HG02885 (cell line): ENCODE measurements at regions not wholly inside any gene's neighbourhood (a gene's known extent, or its start where the extent isn't known, plus 50 kb on each side); places are given as distances from the start of the nearest gene placed in this dataset.

ENCODE experiments used
- ATAC-seq: cut with Tn5 transposase; IDR thresholded peaks from one replicate; pipeline ENCODE4 v1.9.1; 2021; ENCODE audit warnings: mild to moderate bottlenecking; ENCODE audit not compliant: unreplicated experiment, poor library complexity

DNA sequence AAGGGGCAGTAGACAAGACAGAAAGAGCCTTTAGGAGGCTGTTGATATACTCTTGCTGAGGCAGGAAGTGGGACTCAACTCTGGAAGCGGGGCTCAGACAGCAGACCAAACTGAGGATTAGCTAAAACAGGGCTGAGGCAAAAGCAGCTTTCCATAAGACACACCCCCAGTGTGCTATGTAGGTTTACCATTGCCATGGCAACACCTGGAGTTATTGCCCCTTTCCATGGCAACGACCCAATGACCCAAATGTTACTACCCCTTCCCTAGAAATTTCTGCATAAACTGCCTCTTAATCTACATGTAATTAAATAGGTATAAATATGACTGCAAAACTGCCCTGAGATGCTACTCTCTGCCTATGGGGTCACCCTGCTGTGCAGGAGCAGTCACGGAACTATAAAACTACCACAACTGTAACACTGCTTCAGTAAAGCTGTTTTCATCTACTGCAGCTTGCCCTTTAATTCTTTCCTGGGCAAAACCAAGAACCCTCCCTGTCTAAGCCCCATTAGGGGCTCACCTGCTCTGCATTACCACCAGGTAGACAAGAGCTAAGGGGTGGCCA is 348.4 kb upstream of the PODXL start:
- ATAC-seq, result no peak

DNA sequence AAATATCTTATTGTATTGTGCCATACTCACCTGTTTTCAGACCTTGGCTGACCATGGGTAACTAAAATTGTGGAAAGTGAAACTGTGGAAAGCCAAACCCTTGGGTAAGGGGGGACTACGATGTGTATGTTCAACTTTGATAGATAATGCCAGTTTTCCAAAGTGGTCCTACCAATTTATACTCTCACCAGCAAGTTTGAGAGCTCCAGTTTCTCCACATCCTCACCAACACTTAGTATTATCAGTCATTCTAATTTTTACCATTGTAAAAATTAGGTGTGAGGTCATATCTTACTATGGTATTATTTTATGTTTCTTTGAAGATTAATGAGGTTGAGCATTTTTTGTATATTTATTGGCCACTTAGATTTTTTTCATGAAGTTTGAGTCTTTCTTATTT is 346.9 kb upstream of the PODXL start:
- ATAC-seq, result no peak

DNA sequence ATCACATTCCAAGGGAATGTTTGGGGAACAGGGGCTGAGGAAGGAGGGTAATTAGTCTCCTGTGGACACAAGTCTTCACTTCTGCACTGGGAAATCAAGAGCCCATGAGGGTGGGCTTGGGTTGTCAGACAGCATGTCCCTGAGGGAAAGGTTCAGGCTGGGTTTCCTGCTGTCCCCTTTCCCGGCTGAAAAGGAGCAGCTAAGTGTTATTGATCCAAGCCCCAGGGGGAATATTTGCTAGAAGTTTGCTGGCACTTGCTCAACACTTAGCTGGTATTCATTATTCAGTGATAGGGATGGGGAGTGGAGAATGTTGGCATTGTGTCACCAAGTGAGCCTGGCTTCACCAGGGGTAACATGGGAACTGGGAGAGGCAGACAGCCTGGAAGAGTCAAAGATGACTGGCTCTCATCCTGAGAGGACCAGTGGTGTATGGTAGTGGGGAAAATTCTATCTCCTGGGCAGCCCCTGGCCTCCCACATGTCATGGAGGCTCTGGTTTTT is 344.4 kb upstream of the PODXL start:
- no peak for ATAC-seq

DNA sequence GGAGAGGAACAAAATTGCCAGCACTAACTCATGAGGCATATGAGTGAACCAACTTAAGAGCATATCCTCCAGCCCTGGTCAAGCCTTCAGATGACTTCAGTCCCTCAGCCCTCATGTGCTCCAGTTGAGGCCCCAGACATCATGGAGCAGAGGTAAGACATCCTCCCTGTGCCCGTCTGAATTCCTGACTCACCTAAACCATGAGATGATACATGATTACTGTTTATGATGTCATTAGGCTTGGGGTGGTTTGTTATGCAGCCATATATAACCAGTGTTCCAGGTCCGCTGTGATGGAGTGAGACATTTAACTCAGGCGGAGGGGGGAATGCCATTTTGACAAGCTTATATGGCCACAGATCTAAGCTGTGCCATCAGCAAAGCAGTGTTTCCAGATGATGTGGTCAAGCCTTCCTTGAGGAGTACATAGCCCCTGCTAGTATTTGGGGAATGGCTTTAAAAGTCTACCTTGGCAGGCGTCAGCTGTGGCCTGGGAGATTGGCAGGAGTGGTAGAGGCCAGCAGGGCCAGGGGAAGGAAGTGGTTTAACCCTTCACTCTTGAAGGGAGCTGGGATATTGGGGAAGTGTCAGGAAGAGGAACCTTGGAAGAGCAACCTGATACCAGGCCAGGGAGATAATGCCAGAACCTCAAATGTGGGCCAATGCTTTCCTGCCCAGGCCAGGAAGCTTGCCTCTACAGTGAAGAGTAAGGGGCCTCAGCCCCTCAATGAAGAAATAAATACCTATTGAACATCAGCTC is 343.0 kb upstream of the PODXL start:
- ATAC-seq, result no peak

DNA sequence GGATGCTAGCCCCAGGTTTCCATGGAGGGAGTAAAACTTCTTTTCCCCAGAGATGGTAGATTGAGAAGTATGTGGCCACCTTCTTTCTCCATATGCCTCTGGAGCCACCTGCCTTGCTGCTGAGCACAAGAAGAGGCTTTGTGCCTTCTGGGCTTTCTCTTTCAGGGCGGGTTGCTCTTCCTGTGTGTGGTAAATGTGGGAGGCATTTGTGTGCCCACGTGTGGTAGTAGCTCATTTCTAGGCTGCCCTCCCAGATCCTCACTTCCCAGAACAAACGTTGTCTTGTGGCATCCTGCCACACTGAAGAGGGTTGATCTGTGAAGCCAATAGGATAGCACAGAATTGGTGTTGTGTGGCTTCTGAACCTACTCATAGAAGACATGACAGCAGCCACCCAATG is 342.0 kb upstream of the PODXL start:
- ATAC-seq, result no peak

DNA sequence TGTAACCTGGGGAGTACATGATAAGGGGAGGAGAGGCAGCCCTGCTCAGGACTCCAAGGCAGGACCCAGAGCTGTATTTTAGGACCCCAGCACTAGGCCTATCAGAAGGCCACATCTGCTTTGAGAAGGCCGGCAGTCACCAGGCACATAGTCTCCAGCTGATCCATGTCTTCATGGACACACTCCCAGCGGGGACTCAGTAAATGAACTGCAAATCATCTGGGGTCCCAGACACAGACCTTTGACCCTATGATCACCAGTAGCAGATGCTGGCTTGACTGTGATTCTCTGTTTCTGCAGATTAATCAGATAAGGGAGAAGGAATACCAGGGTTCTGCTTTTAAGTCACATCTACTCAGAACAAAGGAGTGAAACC is 341.4 kb upstream of the PODXL start:
- no peak for ATAC-seq

DNA sequence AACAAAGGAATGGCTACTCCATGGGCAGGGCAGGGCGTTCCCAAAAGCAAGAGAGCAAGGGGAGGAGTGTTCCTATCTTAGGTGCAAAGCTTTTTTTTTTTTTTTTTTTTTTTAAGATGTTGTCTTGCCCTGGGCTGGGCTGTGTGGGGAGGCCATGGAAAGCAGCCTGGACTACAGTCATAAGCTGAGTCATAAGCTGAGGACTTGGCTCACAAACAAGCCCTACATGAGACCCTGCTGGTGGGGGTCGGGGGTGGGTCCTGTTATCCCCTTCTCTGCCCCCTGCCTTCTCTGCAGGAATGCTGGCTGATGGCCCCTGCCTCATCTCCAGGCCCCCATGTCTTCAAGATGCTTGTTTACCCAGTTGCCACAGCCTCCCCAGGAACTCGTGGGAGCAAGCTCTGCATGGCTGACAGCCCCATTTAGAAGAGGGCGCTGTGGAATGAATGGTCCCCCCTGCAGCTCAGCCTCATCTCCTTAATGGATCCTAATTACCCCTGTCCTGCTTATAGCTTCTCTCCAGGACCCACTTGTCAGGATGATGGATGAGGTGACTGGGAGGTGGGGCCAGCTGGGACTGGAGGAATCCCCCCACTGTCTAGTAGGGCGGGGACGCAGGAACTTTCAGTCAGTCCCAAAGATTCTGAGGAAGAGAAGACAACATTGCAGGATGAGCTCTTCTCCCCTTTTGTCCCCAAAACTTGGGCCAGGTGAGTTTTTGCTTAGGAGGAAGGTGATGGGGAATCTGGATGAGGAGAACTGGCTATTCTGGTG is 340.8 kb upstream of the PODXL start:
- ATAC-seq, result no peak

DNA sequence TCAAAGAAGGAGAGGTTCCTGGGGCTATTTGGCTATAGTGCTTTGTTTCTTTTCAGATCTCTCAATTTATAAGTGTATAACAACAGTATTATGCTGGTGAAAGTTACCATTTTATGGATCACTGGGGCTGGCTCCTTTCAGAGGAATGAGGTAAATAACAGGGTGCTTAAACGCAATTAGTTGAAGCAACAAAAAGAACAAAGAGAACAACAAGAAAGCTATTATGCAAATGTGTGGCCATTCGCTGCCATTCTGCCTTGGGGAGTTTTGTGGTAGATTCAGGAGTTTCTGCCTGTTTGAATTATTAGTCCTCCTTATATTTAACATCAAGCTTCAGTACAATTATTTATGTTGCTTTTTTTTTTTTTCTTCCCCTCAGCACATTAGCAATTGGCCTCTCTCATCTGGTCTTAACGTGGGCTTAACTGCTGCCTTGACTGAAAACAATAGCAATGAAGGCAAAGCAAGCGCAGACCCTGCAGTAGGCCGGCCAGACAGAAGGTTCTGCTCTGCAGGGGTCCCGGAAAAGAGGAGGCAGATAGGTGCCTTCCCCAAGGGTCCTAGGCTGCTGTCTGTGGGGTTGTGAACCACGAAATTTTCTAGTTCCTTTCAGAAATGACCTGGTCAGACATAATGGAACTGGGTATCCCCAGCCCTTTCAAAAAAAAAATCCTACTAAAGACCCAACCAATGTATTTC is 339.9 kb upstream of the PODXL start:
- ATAC-seq, result no peak

DNA sequence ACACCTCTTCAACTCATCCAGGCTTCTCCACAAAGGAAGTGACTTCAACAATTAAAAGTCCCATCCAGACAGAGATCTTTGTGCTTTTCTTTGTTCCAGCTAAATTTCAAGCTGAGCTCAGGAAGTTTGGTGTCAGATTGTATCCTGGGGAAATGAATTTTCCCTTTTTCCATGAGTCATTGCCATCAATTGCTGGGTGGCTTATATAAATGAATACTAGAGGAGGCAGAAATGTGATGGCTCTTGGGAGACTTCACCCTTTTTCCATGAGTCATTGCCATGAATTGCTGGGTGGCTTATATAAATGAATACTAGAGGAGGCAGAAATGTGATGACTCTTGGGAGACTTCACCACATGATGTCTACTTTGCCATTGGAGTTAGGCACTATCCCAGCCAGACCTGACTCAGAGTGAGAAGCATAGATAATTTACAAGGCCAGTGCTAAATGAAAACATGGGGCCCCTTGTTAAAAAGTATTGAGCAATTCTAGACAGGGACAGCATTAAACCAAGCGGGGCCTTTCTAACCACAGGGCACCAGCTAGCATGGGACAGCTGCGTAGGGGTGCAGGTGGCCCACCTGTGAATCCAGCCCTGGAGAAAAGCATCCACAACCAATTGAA is 339.2 kb upstream of the PODXL start:
- ATAC-seq, result no peak

DNA sequence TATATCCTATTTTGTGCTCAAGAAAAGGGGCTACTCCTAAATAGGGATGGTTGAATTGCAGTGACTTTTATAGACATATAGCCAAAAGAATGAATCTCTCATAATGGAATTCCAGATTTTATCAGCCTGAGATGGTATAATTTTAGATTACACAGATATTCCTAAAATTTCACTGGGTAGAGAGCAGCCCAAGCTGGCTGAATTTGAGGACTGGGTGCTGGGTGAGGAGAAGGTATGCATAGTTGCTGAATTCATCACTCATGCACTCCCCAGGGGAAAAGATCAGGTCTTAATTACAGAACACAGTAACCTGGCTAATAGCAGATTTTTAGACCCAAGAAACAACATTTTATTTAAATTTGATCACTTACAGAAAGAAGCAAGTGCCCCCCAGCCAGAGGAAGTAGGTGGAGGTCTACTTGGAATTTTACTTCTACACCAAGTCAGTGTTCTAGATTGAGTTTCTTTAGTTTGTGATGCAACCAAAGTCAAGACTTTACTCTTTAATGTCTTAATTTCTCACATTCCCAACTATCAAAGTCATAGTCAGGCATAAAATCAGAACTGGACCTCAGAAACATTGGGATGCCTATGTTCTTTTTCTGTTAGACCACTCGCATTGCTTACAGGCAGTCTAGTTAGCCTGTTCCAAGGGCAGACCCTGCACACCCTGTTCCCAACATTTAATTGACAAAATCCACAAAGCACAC is 337.4 kb upstream of the PODXL start:
- no peak for ATAC-seq

DNA sequence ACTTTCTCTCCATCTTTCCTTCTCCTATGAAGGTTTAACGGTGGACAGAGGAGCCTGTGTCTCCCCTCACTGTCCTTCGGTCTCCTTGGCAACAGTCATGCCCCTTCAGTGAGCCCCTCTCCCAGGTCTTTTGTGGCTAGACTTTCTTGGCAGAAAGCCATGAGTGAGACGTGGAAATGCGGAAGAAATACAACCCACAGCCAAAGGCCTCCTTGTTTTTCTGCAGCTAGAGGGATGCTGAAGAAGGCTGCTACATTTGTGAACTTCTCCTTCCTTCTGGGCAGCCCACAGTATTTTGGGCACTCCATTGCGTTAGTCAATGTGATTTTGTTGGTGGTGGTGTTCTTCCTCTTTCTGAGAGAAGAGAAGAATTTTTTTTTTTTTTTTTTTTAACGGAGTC is 333.7 kb upstream of the PODXL start:
- no peak for ATAC-seq

DNA sequence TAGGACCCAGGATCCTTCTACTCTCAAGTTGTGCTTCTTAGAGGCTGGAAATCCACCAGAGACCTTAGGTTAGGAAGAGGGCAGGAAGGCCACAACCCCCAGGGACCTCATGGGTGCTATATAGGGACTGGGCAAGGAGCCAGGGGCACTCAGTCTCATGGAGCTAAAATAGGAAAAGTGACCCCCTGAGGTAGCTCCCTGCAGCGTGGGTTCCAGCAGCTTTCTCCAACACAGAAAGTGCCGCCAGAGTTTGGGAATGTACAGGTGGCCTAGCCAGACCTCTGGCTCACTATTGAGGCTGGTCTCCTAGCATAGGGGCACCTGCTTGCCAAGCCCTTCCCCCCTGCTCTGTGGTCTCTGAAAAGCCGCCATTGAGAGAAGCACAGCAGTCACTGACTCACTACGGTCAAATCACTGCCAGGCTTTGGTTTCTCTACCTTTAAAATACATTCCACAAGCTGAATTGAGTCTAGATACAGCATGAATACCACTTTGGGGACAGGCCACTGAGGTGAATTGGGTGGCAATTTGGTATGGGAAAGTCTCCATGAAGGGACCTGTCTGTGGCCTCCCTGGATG is 333.2 kb upstream of the PODXL start:
- ATAC-seq, result no peak

DNA sequence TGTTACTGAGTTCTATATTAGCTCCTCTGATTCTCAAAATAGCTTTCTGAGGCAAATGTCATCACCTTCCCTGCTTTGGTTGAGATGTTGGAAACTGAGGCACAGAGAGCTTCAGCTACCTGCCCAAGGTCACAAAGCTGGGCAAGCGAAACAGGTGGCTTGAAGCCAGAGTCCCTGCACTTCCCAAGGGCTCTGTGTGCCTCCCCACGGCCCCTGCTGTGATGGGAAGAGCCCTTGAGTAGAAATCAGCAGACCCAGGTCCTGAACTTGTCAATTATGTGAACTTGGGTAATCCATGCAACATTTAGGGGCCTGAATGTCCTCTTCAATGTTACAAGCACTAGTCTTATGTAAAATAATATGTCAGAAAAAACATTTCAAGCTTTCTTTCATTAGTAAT is 327.3 kb upstream of the PODXL start:
- ATAC-seq, result no peak

DNA sequence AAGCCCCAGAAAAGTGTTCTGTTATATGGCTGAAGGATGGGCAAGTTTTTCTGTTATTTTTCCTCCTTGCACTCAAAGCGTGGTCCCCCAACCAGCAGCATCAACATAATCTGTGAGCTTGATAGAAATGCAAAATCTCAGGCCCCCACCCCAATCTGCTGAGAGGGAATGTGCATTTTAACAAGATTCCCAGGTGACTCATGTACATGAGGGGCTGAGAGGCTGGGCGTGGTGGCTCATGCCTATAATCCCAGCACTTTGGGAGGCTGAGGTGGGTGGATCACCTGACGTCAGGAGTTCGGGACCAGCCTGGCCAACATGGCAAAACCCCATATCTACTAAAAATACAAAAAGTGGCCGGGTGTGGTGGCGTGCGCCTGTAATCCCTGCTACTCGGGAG is 326.8 kb upstream of the PODXL start:
- no peak for ATAC-seq

DNA sequence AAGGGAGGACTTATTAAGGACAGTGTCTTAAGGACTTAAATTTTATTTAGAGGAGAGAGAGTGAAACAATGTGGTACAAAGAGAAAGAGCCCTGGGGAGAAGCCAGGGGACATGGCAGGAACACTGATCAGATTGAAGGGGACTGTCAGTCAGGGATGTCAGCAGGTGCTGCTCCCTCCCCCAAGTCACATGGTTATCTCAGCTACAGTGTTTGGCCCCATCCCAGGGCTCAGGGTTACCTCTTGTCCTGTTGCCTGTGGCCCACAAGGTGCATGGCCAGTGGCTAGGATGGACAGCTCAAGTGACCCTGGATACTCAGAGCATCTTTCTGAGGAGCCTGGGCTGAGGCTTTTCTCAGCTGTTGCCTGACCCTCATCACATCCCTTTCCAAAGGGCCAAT is 325.9 kb upstream of the PODXL start:
- ATAC-seq, result no peak

DNA sequence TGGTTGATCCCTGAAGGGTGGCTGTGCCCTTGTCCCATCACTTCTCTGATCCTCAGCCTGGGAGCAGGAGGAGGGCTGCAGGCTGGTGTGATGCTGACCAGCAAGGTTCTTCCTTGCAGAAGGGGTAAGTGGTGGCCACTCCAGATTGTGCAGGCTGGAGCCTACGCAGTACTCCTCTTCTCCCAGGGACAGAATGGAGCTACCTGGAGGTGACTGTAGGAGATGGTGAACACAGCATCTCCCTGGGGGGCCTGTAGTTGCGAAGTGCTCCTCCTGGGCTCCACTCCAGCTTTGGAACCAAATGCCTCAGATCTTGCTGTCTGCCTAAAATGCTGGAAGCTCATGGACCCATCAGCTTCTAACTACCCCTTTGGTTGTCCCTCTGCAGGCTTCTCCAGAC is 323.6 kb upstream of the PODXL start:
- ATAC-seq, result no peak

DNA sequence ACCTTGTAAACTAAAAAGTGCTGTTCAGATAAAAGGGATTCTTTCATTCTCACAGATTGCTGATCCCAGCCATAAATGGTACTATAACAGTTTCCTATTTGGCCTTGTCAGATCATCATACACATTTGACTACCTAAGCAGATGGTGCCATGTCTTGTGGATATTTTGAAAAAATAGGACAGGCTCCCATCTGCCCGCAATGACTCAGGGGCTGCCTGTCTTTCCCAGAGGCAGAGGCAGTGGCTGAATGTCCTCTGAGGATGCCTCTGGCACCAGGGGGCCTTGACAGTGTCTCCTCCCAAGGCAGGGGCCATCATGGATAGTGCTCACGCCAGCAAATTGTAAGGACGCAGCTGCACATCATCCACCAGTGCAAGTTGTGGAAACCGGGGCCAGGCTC is 323.0 kb upstream of the PODXL start:
- no peak for ATAC-seq

DNA sequence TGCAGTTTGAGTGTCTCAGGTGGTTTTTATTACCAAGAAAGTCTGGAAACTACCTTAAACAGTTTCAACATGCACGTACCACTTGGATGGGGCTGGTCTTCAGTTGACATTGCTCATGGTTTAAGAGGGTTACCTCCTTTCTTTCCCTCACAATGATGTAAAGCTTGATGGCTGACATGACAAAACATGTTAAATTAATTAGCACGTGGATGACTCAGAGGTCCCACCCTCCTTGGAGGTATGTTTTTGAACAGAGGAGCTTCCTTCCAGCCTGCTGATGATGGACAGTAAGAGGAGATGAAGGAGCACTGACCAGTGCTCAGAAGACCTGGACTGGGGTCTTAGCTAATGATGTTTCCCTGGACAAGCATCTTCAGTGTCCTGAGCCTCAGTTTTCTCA is 322.3 kb upstream of the PODXL start:
- no peak for ATAC-seq

DNA sequence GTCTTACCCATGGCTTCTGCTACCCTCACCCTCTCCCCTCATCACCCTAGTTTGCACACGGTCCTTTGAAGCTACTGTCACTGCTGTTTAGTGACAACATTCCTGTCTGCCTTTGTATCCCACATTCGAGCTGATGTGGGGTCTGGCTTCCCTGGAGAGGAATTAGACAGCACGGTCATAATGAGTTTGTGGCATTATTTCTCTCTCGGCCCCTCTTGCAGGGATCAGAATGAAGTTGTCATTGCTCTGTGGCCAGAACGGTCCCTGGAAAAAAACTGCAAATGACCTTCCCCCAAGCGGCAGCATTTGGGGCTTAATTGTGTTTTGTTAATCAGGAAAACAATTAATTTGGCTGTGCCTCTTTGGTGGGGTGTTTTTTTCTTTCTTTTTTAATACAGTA is 317.2 kb upstream of the PODXL start:
- no peak for ATAC-seq

DNA sequence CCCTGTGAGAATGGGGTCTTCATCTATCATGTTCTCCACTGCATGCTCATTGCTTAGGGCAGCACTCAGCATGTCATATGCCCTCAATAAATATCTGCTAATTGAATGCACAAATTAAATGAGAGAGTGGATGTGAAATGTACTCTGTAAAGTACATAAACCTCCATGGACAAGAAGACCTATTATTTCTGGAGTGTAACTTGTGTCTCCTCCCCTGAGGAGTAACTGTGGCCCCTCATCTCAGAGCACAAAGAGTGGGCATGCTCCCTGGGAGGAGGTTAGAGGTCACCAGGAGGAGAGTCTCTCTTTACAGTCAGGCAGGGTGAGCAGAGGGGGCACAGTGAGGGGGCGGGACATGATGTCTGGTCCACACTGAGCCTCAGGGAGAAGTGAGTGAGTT is 313.6 kb upstream of the PODXL start:
- ATAC-seq, result no peak
